IMR-90 (cell line): ENCODE measurements at regions not wholly inside any gene's neighbourhood (a gene's known extent, or its start where the extent isn't known, plus 50 kb on each side); places are given as distances from the start of the nearest gene placed in this dataset.

Experiments used
- ATAC-seq: fragments of 200-7000 bp; cut with Tn5 transposase; 2 replicates; pipeline ENCODE4 v1.9.1; 2020; ENCODE audit warnings: low read depth, mild to moderate bottlenecking, moderate library complexity
- BruUV-seq: library from RNA; stranded (reverse); fragments of 400-500 nt; replicated peaks from 2 replicates; lab custom pipeline; 2021; lab: Mats Ljungman, UMichigan
- CTCF ChIA-PET: fragments of 300-600 bp; formaldehyde crosslinking; extraction: SDS; loops from one replicate; lab custom pipeline; 2021; ENCODE audit warnings: antibody characterized with exemption; lab: Yijun Ruan, JAX
- POLR2A ChIA-PET: fragments of 300-600 bp; sonication (Branson Sonifier 250); formaldehyde crosslinking; loops from one replicate; lab custom pipeline; 2022; ENCODE audit warnings: antibody characterized with exemption; ENCODE audit not compliant: unreplicated experiment; lab: Charles Lee
- DNase-seq: peaks from one replicate; pipeline ENCODE4 v3.0.0; 2013
- H2AFZ ChIP-seq: replicated peaks from 2 replicates; pipeline ENCODE3; 2013; ENCODE audit warnings: low read length, mild to moderate bottlenecking; ENCODE audit not compliant: poor library complexity
- H2AK5ac ChIP-seq: 2 replicates; pipeline ENCODE4 v1.6.1; 2013; ENCODE audit warnings: low read depth, low read length, inconsistent platforms
- H2AK9ac ChIP-seq: replicated peaks from 2 replicates; pipeline ENCODE3; 2013; ENCODE audit warnings: mild to moderate bottlenecking, low read depth, low read length, moderate library complexity; ENCODE audit not compliant: poor library complexity
- H2BK120ac ChIP-seq: 2 replicates; pipeline ENCODE4 v1.6.1; 2013; ENCODE audit warnings: low read depth, low read length, inconsistent platforms
- H2BK15ac ChIP-seq: 3 replicates; pipeline ENCODE4 v1.6.1; 2013; ENCODE audit warnings: low read depth, low read length, inconsistent platforms
- H2BK20ac ChIP-seq: 2 replicates; pipeline ENCODE4 v1.6.1; 2013; ENCODE audit warnings: low read depth, mild to moderate bottlenecking, inconsistent platforms, low read length, moderate library complexity
- H2BK5ac ChIP-seq: 2 replicates; pipeline ENCODE4 v1.6.1; 2013; ENCODE audit warnings: mild to moderate bottlenecking, low read depth, low read length, inconsistent platforms; ENCODE audit not compliant: poor library complexity, severe bottlenecking
- H3K14ac ChIP-seq: replicated peaks from 2 replicates; pipeline ENCODE4 v1.6.1; 2013; ENCODE audit warnings: low read depth, low read length, inconsistent platforms
- H3K18ac ChIP-seq: 2 replicates; pipeline ENCODE4 v1.6.1; 2013; ENCODE audit warnings: low read depth, low read length, control low read depth
- H3K23ac ChIP-seq: 2 replicates; pipeline ENCODE4 v1.6.1; 2013; ENCODE audit warnings: low read depth, low read length, inconsistent platforms
- H3K27ac ChIP-seq: 2 replicates; pipeline ENCODE4 v1.5.1; 2013; ENCODE audit warnings: mild to moderate bottlenecking, control low read depth, low read length; ENCODE audit not compliant: insufficient read depth
- H3K27me3 ChIP-seq: 2 replicates; pipeline ENCODE4 v1.6.1; 2013; ENCODE audit warnings: low read length; ENCODE audit not compliant: control insufficient read depth, insufficient read depth
- H3K36me3 ChIP-seq: 2 replicates; pipeline ENCODE4 v1.6.1; 2013; ENCODE audit warnings: low read length, mixed read lengths; ENCODE audit not compliant: control insufficient read depth, insufficient read depth
- H3K4ac ChIP-seq: 2 replicates; pipeline ENCODE4 v1.6.1; 2013; ENCODE audit warnings: low read depth, low read length, inconsistent platforms
- H3K4me1 ChIP-seq: 2 replicates; pipeline ENCODE4 v1.6.1; 2013; ENCODE audit warnings: low read length, mixed read lengths; ENCODE audit not compliant: control insufficient read depth, insufficient read depth
- H3K4me2 ChIP-seq: 2 replicates; pipeline ENCODE4 v1.6.1; 2013; ENCODE audit warnings: low read depth, mild to moderate bottlenecking, control low read depth, low read length, moderate library complexity
- H3K4me3 ChIP-seq: 2 replicates; pipeline ENCODE4 v1.5.1; 2013; ENCODE audit warnings: low read depth, mild to moderate bottlenecking, control low read depth, low read length, moderate library complexity; ENCODE audit not compliant: insufficient read depth
- H3K56ac ChIP-seq: 2 replicates; pipeline ENCODE4 v1.6.1; 2013; ENCODE audit warnings: low read length, inconsistent platforms; ENCODE audit not compliant: insufficient read depth; ENCODE audit errors: extremely low read depth
- H3K79me1 ChIP-seq, 2 experiments: 2 replicates each; pipeline ENCODE4 v1.6.1; 2013; ENCODE audit warnings: low read length in 2 of 2, inconsistent platforms in 1 of 2, low read depth in 1 of 2
- H3K9ac ChIP-seq: 2 replicates; pipeline ENCODE4 v1.6.1; 2013; ENCODE audit warnings: low read depth, low read length, control low read depth
- H3K9me1 ChIP-seq: 2 replicates; pipeline ENCODE4 v1.6.1; 2013; ENCODE audit warnings: low read length, inconsistent platforms; ENCODE audit not compliant: insufficient read depth
- H3K9me3 ChIP-seq: 2 replicates; pipeline ENCODE4 v1.6.1; 2013; ENCODE audit warnings: low read length; ENCODE audit not compliant: control insufficient read depth, insufficient read depth
- H4K20me1 ChIP-seq: 2 replicates; pipeline ENCODE4 v1.6.1; 2013; ENCODE audit warnings: low read length, inconsistent platforms; ENCODE audit not compliant: insufficient read depth
- H4K5ac ChIP-seq: 2 replicates; pipeline ENCODE4 v1.6.1; 2013; ENCODE audit warnings: mild to moderate bottlenecking, low read depth, low read length, control low read depth
- H4K8ac ChIP-seq, 2 experiments: 2 replicates each; pipeline ENCODE4 v1.6.1; 2013; ENCODE audit warnings: low read depth in 2 of 2, low read length in 2 of 2, control low read depth in 1 of 2, inconsistent platforms in 1 of 2
- H4K91ac ChIP-seq: 2 replicates; pipeline ENCODE4 v1.6.1; 2013; ENCODE audit warnings: low read depth, low read length, inconsistent platforms; ENCODE audit not compliant: insufficient read depth
- BHLHE40 ChIP-seq: fragments of 150-350 bp; IDR thresholded peaks from 2 replicates; pipeline ENCODE4 v1.6.1; 2016; ENCODE audit warnings: mild to moderate bottlenecking, low read depth, low read length
- CEBPB ChIP-seq: IDR thresholded peaks from 2 replicates; pipeline ENCODE4 v1.6.1; 2012; ENCODE audit warnings: low read depth, low read length, improper control_type of control experiment
- CHD1 ChIP-seq: IDR thresholded peaks from 2 replicates; pipeline ENCODE4 v1.6.1; 2012; ENCODE audit warnings: low read depth, low read length, improper control_type of control experiment
- MAFK ChIP-seq: IDR thresholded peaks from 2 replicates; pipeline ENCODE4 v1.6.1; 2012; ENCODE audit warnings: low read depth, low read length, improper control_type of control experiment
- MXI1 ChIP-seq: IDR thresholded peaks from 2 replicates; pipeline ENCODE4 v1.6.1; 2012; ENCODE audit warnings: low read depth, mild to moderate bottlenecking, low read length, moderate library complexity, borderline replicate concordance
- NFE2L2 ChIP-seq: fragments of 150-350 bp; IDR thresholded peaks from 2 replicates; pipeline ENCODE4 v1.6.1; 2016; ENCODE audit warnings: low read depth, mild to moderate bottlenecking, low read length
- POLR2A ChIP-seq: IDR thresholded peaks from 2 replicates; pipeline ENCODE4 v1.6.1; 2012; ENCODE audit warnings: mild to moderate bottlenecking, low read depth, low read length
- RAD21 ChIP-seq: IDR thresholded peaks from 2 replicates; pipeline ENCODE4 v1.6.1; 2012; ENCODE audit warnings: low read length, improper control_type of control experiment
- RCOR1 ChIP-seq: IDR thresholded peaks from 2 replicates; pipeline ENCODE4 v1.6.1; 2012; ENCODE audit warnings: mild to moderate bottlenecking, low read length, improper control_type of control experiment; ENCODE audit not compliant: insufficient replicate concordance
- RFX5 ChIP-seq: IDR thresholded peaks from 2 replicates; pipeline ENCODE4 v1.8.0; 2012; ENCODE audit warnings: low read depth, mild to moderate bottlenecking, low read length, moderate library complexity
- SMC3 ChIP-seq: fragments of 150-350 bp; IDR thresholded peaks from 2 replicates; pipeline ENCODE4 v1.6.1; 2016; ENCODE audit warnings: low read depth, mild to moderate bottlenecking, antibody characterized with exemption, low read length, moderate library complexity
- WGBS, 2 experiments: methylation state at CpG; one replicate each; pipeline versions ENCODE4 v1.1.5 to v1.1.7; 2013; ENCODE audit warnings: missing lambda C conversion rate in 2 of 2; ENCODE audit not compliant: insufficient read length in 1 of 2; ENCODE audit errors: extremely low coverage in 2 of 2; 5-methylcytosine and 5-hydroxymethylcytosine counted together
- dilution Hi-C: fragments of 300-500 bp; cut with HindIII; formaldehyde crosslinking; loops from one replicate; pipeline ENCODE4 v1.14.3; 2018; ENCODE audit warnings: low sequenced_read_pairs; ENCODE audit not compliant: unreplicated experiment
- in situ Hi-C: fragments of 300-500 bp; cut with MboI; formaldehyde crosslinking; loops from 3 replicates; pipeline ENCODE4 v1.14.3; 2019; ENCODE audit warnings: low sequenced_read_pairs, inconsistent platforms, mixed read lengths
- intact Hi-C: fragments of 100-400 bp; cut with micrococcal nuclease; formaldehyde crosslinking; loops from 2 replicates; pipeline ENCODE4 v1.10.0; 2022
- TF ChIP-seq, protein P1 (sequence below): conservative IDR thresholded peaks from 2 replicates; pipeline ENCODE4 v1.5.1; 2012; ENCODE audit warnings: mild to moderate bottlenecking, low read depth, low read length, improper control_type of control experiment

DNA sequence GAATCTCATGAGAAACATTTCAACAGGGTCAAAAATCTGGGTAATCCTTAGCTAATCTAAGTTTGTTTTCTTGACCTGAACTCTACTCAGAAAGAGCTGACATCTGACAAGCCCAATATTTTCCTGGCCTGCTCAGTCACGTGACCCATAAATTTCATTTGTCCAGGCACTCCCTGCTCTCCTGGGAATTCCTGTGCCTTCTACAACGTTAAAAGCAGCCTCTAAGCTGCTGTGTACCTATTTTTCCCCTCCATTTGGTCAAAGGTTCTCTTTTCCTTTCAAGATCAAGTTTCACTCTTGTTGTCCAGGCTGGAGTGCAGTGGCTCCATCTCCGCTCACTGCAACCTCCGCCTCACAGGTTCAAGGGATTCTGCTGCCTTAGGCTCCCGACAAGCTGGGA is 148.8 kb upstream of the ABCA1 start:
- no peak for ATAC-seq
- Histone ChIP-seq H3K36me3 (no peaks in the 10 kb centered on the region), H4K8ac (no peak overlapping the region), H3K9me3 (no peaks in the 10 kb centered on the region), H3K27ac (no peak overlapping the region), H3K27me3 (no peaks in the 10 kb centered on the region), H3K4me3 (no peak overlapping the region), H3K23ac (no peak overlapping the region), H4K20me1 (no peaks in the 10 kb centered on the region), H2AFZ (no peak overlapping the region), H2BK5ac (no peak overlapping the region), H2AK5ac (peak overlapping the region; percentile 35; the same call in 1 of the 2 replicates), H3K14ac (peak overlapping the region; percentile 63; the same call in 1 of the 2 replicates), H2BK120ac (no peak overlapping the region), H2BK15ac (no peak overlapping the region), H3K18ac (no peak overlapping the region), H2BK20ac (no peak overlapping the region), H3K9ac (no peak overlapping the region), H3K56ac (no peak overlapping the region), H3K79me1 (no peaks in the 10 kb centered on the region), H3K4me2 (no peak overlapping the region), H3K4ac (no peak overlapping the region), H2AK9ac (no peak overlapping the region), H3K4me1 (peaks cover 9% of the 10 kb centered on the region), H4K5ac (no peak overlapping the region), H3K9me1 (no peaks in the 10 kb centered on the region), H4K91ac (no peak overlapping the region)
- POLR2A ChIA-PET, result no interaction called here
- WGBS, 2 experiments, result 0% methylated on average over 1 of the region's 5 CpGs; no CpG with 5 or more reads in 1 of the 2 experiments
- in situ Hi-C loops, result no loop called here
- TF ChIP-seq, protein P1, sequence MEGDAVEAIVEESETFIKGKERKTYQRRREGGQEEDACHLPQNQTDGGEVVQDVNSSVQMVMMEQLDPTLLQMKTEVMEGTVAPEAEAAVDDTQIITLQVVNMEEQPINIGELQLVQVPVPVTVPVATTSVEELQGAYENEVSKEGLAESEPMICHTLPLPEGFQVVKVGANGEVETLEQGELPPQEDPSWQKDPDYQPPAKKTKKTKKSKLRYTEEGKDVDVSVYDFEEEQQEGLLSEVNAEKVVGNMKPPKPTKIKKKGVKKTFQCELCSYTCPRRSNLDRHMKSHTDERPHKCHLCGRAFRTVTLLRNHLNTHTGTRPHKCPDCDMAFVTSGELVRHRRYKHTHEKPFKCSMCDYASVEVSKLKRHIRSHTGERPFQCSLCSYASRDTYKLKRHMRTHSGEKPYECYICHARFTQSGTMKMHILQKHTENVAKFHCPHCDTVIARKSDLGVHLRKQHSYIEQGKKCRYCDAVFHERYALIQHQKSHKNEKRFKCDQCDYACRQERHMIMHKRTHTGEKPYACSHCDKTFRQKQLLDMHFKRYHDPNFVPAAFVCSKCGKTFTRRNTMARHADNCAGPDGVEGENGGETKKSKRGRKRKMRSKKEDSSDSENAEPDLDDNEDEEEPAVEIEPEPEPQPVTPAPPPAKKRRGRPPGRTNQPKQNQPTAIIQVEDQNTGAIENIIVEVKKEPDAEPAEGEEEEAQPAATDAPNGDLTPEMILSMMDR, result no peak
- no peak for TF ChIP-seq POLR2A
- no peak for TF ChIP-seq MAFK
- no peak for TF ChIP-seq RFX5
- TF ChIP-seq NFE2L2, result no peak
- TF ChIP-seq RAD21, result no peak
- TF ChIP-seq CHD1, result no peak
- no peak for TF ChIP-seq CEBPB
- TF ChIP-seq SMC3, result no peak
- no peak for TF ChIP-seq MXI1
- no peak for TF ChIP-seq RCOR1
- no peak for TF ChIP-seq BHLHE40
- CTCF ChIA-PET, result no interaction called here
- intact Hi-C loops, result no loop called here
- no TSS peak for BruUV-seq
- no peak for DNase-seq
- dilution Hi-C loops, result no loop called here
